ENCODE measurements at regions not wholly inside any gene's neighbourhood (a gene's known extent, or its start where the extent isn't known, plus 50 kb on each side); places are given as distances from the start of the nearest gene placed in this dataset.
A peak's percentile ranks its signal among the peaks of the same experiment; 100 is the strongest.

GRCh38 chr10:84607044-84607443 lies 278.7 kb downstream of the CCSER2 start:
- H3K27ac Mint-ChIP-seq = no peak overlapping the region
- H3K9me3 Mint-ChIP-seq = no peaks in the 10 kb centered on the region
- H3K4me1 Mint-ChIP-seq = peaks cover 10% of the 10 kb centered on the region
- TF ChIP-seq CTCF (IDR thresholded peaks at IDR 0.05; ENCODE audit: unreplicated experiment in 3 of 3) = no peak
- no peak overlapping the region for H3K4me3 Mint-ChIP-seq
- no peaks in the 10 kb centered on the region for H3K36me3 Mint-ChIP-seq (ENCODE audit: low read depth)
- peaks cover 22% of the 10 kb centered on the region for H3K27me3 Mint-ChIP-seq (ENCODE audit: low read depth)

GRCh38 chr10:84607523-84607922 lies 279.1 kb downstream of the CCSER2 start:
- Mint-ChIP-seq H3K27me3 (ENCODE audit: low read depth) (peaks cover 22% of the 10 kb centered on the region), H3K9me3 (no peaks in the 10 kb centered on the region), H3K36me3 (ENCODE audit: low read depth) (no peaks in the 10 kb centered on the region), H3K27ac (no peak overlapping the region), H3K4me1 (peaks cover 10% of the 10 kb centered on the region), H3K4me3 (no peak overlapping the region)
- TF ChIP-seq CTCF (IDR thresholded peaks at IDR 0.05; ENCODE audit: unreplicated experiment in 3 of 3) = no peak

- Mint-ChIP-seq H3K27me3 (ENCODE audit: low read depth) (peaks cover 28% of the 10 kb centered on the region), H3K9me3 (no peaks in the 10 kb centered on the region), H3K27ac (no peak overlapping the region), H3K36me3 (ENCODE audit: low read depth) (no peaks in the 10 kb centered on the region), H3K4me1 (peaks cover 10% of the 10 kb centered on the region), H3K4me3 (no peak overlapping the region)
- TF ChIP-seq CTCF (IDR thresholded peaks at IDR 0.05; ENCODE audit: unreplicated experiment in 3 of 3) = no peak
Measured at GRCh38 chr10:84608126-84608525, 279.7 kb downstream of the CCSER2 start.

- Mint-ChIP-seq H3K27me3 (ENCODE audit: low read depth) (peaks cover 14% of the 10 kb centered on the region), H3K36me3 (ENCODE audit: low read depth) (no peaks in the 10 kb centered on the region), H3K4me1 (no peaks in the 10 kb centered on the region), H3K4me3 (no peak overlapping the region), H3K27ac (no peak overlapping the region), H3K9me3 (peaks cover 8% of the 10 kb centered on the region)
- peak; percentile 68 to 70 (median 68) for TF ChIP-seq CTCF (IDR thresholded peaks at IDR 0.05; ENCODE audit: unreplicated experiment in 3 of 3)
Measured at GRCh38 chr10:84613336-84614021, 285.1 kb downstream of the CCSER2 start.

GRCh38 chr10:84626397-84627087 lies 298.2 kb downstream of the CCSER2 start:
- TF ChIP-seq CTCF (IDR thresholded peaks at IDR 0.05; ENCODE audit: unreplicated experiment in 3 of 3) = no peak
- Mint-ChIP-seq H3K9me3 (no peaks in the 10 kb centered on the region), H3K27ac (no peak overlapping the region), H3K4me1 (no peaks in the 10 kb centered on the region), H3K36me3 (ENCODE audit: low read depth) (no peaks in the 10 kb centered on the region), H3K4me3 (no peak overlapping the region), H3K27me3 (ENCODE audit: low read depth) (peaks cover 7% of the 10 kb centered on the region)

GRCh38 chr10:84632866-84633265 lies 304.5 kb downstream of the CCSER2 start:
- no peak overlapping the region for H3K27ac Mint-ChIP-seq
- TF ChIP-seq CTCF (IDR thresholded peaks at IDR 0.05; ENCODE audit: unreplicated experiment in 3 of 3) = no peak
- peaks cover 2% of the 10 kb centered on the region for H3K9me3 Mint-ChIP-seq
- no peak overlapping the region for H3K4me3 Mint-ChIP-seq
- no peaks in the 10 kb centered on the region for H3K4me1 Mint-ChIP-seq
- no peaks in the 10 kb centered on the region for H3K27me3 Mint-ChIP-seq (ENCODE audit: low read depth)
- no peaks in the 10 kb centered on the region for H3K36me3 Mint-ChIP-seq (ENCODE audit: low read depth)
